ENCODE measurements at regions not wholly inside any gene's neighbourhood (a gene's known extent, or its start where the extent isn't known, plus 50 kb on each side); places are given as distances from the start of the nearest gene placed in this dataset.

GRCh38 chr3:87873136-87873535 lies 185.7 kb downstream of the CGGBP1 start:
- DNase-seq, result no peak
- Histone ChIP-seq H3K4me1 (no peaks in the 10 kb centered on the region), H3K36me3 (ENCODE audit: low read depth, missing control alignments) (no peaks in the 10 kb centered on the region), H3K4me3 (no peak overlapping the region), H3K27me3 (no peaks in the 10 kb centered on the region), H3K9me3 (no peaks in the 10 kb centered on the region), H3K27ac (no peak overlapping the region)
- TF ChIP-seq CTCF (IDR thresholded peaks at IDR 0.05) (no peak), POLR2A (IDR thresholded peaks at IDR 0.05) (no peak)
- intact Hi-C loops (cut with DNase I; ENCODE audit: low total_unique reads), result no loop called here
- 75 to 88% methylated on average over 1 of the region's 1 CpG for WGBS, 2 donors

- DNase-seq, result no peak
- H3K27ac ChIP-seq, result no peak overlapping the region
Observed at GRCh38 chr3:87867001-87867400, 191.8 kb downstream of the CGGBP1 start.

GRCh38 chr3:87856126-87856525 lies 202.7 kb downstream of the CGGBP1 start:
- no peak overlapping the region for H3K27ac ChIP-seq
- no peaks in the 10 kb centered on the region for H3K27me3 ChIP-seq
- intact Hi-C loops (cut with DNase I; ENCODE audit: low total_unique reads), result no loop called here
- no peaks in the 10 kb centered on the region for H3K9me3 ChIP-seq
- no peaks in the 10 kb centered on the region for H3K36me3 ChIP-seq (ENCODE audit: low read depth, missing control alignments)
- no peaks in the 10 kb centered on the region for H3K4me1 ChIP-seq
- 71 to 79% methylated on average over 1 of the region's 1 CpG for WGBS, 2 donors
- DNase-seq, result no peak
- no peak for TF ChIP-seq POLR2A (IDR thresholded peaks at IDR 0.05)
- no peak for TF ChIP-seq CTCF (IDR thresholded peaks at IDR 0.05)
- H3K4me3 ChIP-seq, result no peak overlapping the region

More at GRCh38 chr3:87867001-87867400, 191.8 kb downstream of the CGGBP1 start:
- H3K4me1 ChIP-seq, result no peaks in the 10 kb centered on the region
- no peaks in the 10 kb centered on the region for H3K36me3 ChIP-seq (ENCODE audit: low read depth, missing control alignments)
- H3K27me3 ChIP-seq, result no peaks in the 10 kb centered on the region
- 70 to 76% methylated on average over 2 of the region's 2 CpGs for WGBS, 2 donors
- H3K9me3 ChIP-seq, result no peaks in the 10 kb centered on the region
- no peak overlapping the region for H3K4me3 ChIP-seq
- no peak for TF ChIP-seq POLR2A (IDR thresholded peaks at IDR 0.05)
- no peak for TF ChIP-seq CTCF (IDR thresholded peaks at IDR 0.05)
- intact Hi-C loops (cut with DNase I; ENCODE audit: low total_unique reads), result no loop called here

- intact Hi-C loops (cut with DNase I; ENCODE audit: low total_unique reads), result no loop called here
- TF ChIP-seq CTCF (IDR thresholded peaks at IDR 0.05) (no peak), POLR2A (IDR thresholded peaks at IDR 0.05) (no peak)
- 47 to 55% methylated on average over 3 of the region's 3 CpGs for WGBS, 2 donors
- H3K36me3 ChIP-seq (ENCODE audit: low read depth, missing control alignments), result no peaks in the 10 kb centered on the region
- no peak for DNase-seq
- no peaks in the 10 kb centered on the region for H3K4me1 ChIP-seq
- H3K27me3 ChIP-seq, result no peaks in the 10 kb centered on the region
- no peak overlapping the region for H3K4me3 ChIP-seq
- H3K27ac ChIP-seq, result no peak overlapping the region
- H3K9me3 ChIP-seq, result no peaks in the 10 kb centered on the region
Observed at GRCh38 chr3:87855616-87856015, 203.2 kb downstream of the CGGBP1 start.

GRCh38 chr3:87855211-87855610 lies 203.6 kb downstream of the CGGBP1 start:
- DNase-seq, result no peak
- Histone ChIP-seq H3K36me3 (ENCODE audit: low read depth, missing control alignments) (no peaks in the 10 kb centered on the region), H3K4me1 (no peaks in the 10 kb centered on the region), H3K27ac (no peak overlapping the region), H3K4me3 (no peak overlapping the region), H3K27me3 (no peaks in the 10 kb centered on the region), H3K9me3 (no peaks in the 10 kb centered on the region)
- no peak for TF ChIP-seq POLR2A (IDR thresholded peaks at IDR 0.05)
- no peak for TF ChIP-seq CTCF (IDR thresholded peaks at IDR 0.05)
- intact Hi-C loops (cut with DNase I; ENCODE audit: low total_unique reads), result no loop called here
- 50 to 53% methylated on average over 1 of the region's 1 CpG for WGBS, 2 donors
